Hippocampal formation (tissue), 2 donors: ENCODE measurements at regions not wholly inside any gene's neighbourhood (a gene's known extent, or its start where the extent isn't known, plus 50 kb on each side); places are given as distances from the start of the nearest gene placed in this dataset.

Experiments used
- DNase-seq, 2 donors: peaks; one replicate each; lab custom pipeline; 2025; lab: John Stamatoyannopoulos, UW

GRCh38 chr5:89036704-89037489, 153.9 kb upstream of the MEF2C start:
- no peak for DNase-seq

GRCh38 chr5:89036166-89036565, 153.2 kb upstream of the MEF2C start:
- DNase-seq: no peak

GRCh38 chr5:89034588-89034987, 151.6 kb upstream of the MEF2C start:
- DNase-seq: no peak

GRCh38 chr5:89030798-89031197, 147.8 kb upstream of the MEF2C start:
- no peak for DNase-seq

GRCh38 chr5:89028595-89029285, 145.8 kb upstream of the MEF2C start:
- no peak for DNase-seq

GRCh38 chr5:89024045-89024444, 141.1 kb upstream of the MEF2C start:
- DNase-seq: no peak

GRCh38 chr5:89020926-89021610, 138.1 kb upstream of the MEF2C start:
- no peak for DNase-seq

GRCh38 chr5:89016741-89017303, 133.8 kb upstream of the MEF2C start:
- DNase-seq: no peak

- peak in 1 of 2 donors; percentile 48 for DNase-seq
Measured at GRCh38 chr5:89015409-89015808, 132.4 kb upstream of the MEF2C start.

GRCh38 chr5:89011778-89012711, 129.1 kb upstream of the MEF2C start:
- DNase-seq: no peak

- no peak for DNase-seq
Measured at GRCh38 chr5:89010512-89010911, 127.5 kb upstream of the MEF2C start.

- DNase-seq: no peak
Measured at GRCh38 chr5:89008291-89008690, 125.3 kb upstream of the MEF2C start.

- DNase-seq: no peak
Measured at GRCh38 chr5:89005990-89006389, 123.0 kb upstream of the MEF2C start.

- DNase-seq: no peak
Measured at GRCh38 chr5:89004379-89004778, 121.4 kb upstream of the MEF2C start.

- no peak for DNase-seq
Measured at GRCh38 chr5:89003563-89004036, 120.6 kb upstream of the MEF2C start.

GRCh38 chr5:88999853-89000252, 116.9 kb upstream of the MEF2C start:
- no peak for DNase-seq

GRCh38 chr5:88997937-88998336, 115.0 kb upstream of the MEF2C start:
- DNase-seq: no peak

- no peak for DNase-seq
Measured at GRCh38 chr5:88984040-88984439, 101.1 kb upstream of the MEF2C start.

- no peak for DNase-seq
Measured at GRCh38 chr5:88979726-88980125, 96.7 kb upstream of the MEF2C start.

- DNase-seq: no peak
Measured at GRCh38 chr5:88979244-88979643, 96.3 kb upstream of the MEF2C start.

- DNase-seq: no peak
Measured at GRCh38 chr5:88976914-88977313, 93.9 kb upstream of the MEF2C start.
